NCI-H2227 treated with DMSO at 0.1 percent for 48 hours (cell line): ENCODE measurements at regions not wholly inside any gene's neighbourhood (a gene's known extent, or its start where the extent isn't known, plus 50 kb on each side); places are given as distances from the start of the nearest gene placed in this dataset.

Source experiments
- DNase-seq: peaks from one replicate; lab custom pipeline; 2025; lab: John Stamatoyannopoulos, UW

DNA sequence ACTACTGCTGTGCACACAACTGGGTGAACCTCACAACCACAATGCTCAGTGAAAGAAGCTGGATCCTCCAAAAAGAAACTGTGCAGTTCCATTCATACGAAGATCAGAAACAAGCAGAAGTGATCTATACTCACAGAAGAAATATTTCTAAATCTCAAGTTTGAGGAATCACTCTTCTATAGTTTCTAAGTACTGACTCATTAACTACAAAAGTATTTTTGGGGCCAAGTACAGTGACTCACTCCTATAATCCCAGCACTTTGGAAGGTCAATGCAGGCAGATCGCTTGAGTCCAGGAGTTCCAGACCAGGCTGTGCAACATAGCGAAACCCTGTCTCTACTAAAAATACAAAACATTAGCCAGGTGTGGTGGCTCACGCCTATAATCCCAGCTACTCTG is 51.3 kb upstream of the RELL1 start:
- no peak for DNase-seq
